ENCODE measurements at regions not wholly inside any gene's neighbourhood (a gene's known extent, or its start where the extent isn't known, plus 50 kb on each side); places are given as distances from the start of the nearest gene placed in this dataset.
A peak's percentile ranks its signal among the peaks of the same experiment; 100 is the strongest.

DNA sequence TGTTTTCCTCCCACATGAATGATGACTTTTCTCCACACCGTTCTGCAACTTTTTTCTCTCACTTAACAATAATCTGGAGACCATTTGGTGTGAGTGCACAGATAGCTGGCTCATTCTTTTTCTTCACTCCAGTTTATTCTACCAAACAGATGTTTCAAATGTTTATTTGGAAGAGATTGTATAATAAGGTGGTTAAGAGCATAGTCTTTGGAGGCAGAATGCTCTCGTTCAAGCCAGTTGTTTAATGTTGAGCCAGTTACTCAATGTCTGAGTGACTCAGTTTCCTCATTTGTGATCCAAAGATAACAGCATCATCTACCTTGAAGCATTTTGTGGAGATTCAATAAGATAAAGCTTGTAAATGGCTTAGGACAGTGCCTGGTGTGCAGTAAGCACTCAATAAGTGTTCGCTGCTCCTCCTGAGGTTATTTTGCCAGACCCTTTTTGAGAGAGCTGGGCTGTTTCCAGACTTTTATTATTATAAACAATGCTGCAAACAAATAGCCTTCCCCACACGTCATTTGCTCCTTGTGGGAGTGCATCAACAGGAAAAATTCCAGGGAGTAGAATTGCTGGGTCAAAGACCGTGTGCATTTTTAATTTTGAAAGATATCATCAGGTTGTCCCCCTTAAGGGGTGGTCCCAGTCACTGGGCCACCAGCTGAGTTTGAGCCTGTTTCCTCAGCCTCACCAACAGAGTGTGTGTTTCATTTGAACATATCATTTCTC lies 70.6 kb downstream of the VEGFA start:
- DNase-seq: no peak

DNA sequence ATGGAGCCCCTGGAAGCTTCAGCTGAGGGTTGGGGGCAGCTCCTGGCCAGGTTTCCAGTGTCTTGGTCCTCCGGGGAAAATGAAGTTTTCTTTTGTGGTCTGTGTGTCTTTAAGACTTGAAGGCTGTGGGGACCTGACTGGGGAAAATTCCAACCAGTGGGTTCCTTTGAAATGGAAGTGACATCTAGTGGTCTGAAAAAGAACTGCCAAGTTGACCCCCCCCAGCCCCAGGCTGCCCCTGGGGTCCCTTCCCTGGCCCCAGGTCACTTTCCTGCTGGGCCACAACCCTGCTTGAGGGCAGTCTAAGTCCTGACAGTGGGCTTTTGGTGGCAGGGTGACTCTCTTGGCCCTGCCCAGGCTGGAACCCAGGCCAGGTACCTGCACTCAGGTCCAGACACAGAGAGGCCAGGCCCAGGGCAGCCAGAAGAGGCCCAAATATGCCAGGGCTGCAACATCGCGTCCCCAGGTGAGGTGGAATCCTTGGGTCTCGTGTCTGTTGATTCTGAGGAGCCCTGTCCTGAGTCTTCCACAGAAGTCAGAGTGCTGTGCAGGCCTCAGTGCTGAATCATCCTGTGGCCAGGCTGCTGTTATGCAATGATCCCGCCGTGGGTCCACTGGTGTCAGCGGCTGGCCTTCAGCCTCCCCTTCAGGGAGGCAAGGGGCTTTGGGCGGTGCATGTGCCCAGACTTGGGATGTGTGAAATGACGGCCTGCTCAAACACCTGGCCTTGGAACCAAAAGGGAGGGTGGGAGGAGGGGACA lies 68.4 kb downstream of the VEGFA start:
- peak in 1 of 2 donors; percentile 6 for DNase-seq

DNA sequence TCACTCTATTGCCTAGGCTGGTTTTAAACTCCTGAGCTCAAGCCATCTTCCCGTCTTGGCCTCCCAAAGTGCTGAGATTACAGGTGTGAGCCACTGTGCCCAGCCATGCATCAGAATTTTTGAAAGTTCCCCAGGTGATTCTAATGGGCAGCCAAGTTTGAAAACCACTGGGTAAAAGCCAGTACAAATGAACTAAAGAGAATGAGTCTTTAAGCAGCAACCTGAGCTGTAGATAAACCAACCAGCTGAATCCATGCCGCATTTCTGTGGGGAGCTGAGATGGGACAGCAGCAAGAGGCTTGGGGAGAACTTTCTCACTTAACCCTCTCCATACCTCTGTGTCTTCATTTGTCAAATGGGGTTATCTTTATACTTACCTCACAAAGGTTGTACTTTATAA lies 67.5 kb downstream of the VEGFA start:
- no peak for DNase-seq

DNA sequence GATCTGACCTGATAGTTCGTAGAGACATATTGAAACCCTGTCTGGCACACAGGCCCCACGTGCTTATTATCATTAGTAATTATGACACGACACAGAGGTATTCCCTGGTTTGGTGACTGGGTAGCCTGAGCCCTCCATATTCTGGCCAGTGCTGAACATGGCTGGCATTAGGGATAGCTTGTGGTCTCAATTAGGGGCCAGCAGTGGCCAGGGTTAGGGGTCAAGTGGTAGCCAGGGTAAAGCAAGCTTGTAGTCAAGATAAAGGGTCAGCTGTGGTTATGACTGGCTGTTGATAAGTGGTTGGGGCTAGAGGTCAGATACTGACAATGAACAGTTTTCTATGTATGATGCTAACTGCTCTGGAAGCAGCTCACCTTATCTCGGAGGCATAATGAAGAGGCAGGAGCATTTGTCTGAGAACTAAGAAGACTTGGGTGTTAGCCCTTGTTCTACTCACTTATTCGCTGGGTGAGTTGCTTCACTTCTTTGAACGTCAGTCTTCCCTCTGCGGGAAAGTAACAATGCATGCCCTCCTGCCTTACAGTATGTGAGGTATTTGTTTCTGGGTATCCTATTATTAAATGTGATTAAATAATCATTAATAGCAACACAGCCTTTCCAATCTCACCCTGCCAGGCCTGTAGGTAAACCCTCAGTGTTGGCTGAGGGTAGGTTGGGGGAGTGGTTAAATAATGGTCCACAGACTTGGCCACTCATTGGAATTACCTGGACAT lies 66.7 kb downstream of the VEGFA start:
- no peak for DNase-seq

Data from stimulated activated CD4-positive, alpha-beta T cell treated with anti-CD3 and anti-CD28 coated beads, Interleukin-2, amount 100 ng/mL, for 24 hours (primary cell).